Right lobe of liver (tissue), 4 donors: ENCODE measurements at regions not wholly inside any gene's neighbourhood (a gene's known extent, or its start where the extent isn't known, plus 50 kb on each side); places are given as distances from the start of the nearest gene placed in this dataset.

Source experiments
- POLR2A ChIP-seq: fragments of 450-650 bp; IDR thresholded peaks from one replicate; pipeline ENCODE4 v1.6.1; 2017; ENCODE audit warnings: antibody characterized with exemption, mild to moderate bottlenecking
- TF ChIP-seq, protein P1 (sequence below), 4 donors: fragments of 200-600 bp in 3 of 4; fragments of 450-650 bp in 1 of 4; IDR thresholded peaks; one replicate each; pipeline versions ENCODE4 v1.5.1 to v1.8.0; 2016 to 2022; ENCODE audit warnings: antibody characterized with exemption in 4 of 4, mild to moderate bottlenecking in 2 of 4
- donor health status: DM: no; HTN: no; CAD: no.
- donor health status: DM: no; HTN: no; CAD: no.
- donor health status: DM: no; HTN: yes; CAD: no.

DNA sequence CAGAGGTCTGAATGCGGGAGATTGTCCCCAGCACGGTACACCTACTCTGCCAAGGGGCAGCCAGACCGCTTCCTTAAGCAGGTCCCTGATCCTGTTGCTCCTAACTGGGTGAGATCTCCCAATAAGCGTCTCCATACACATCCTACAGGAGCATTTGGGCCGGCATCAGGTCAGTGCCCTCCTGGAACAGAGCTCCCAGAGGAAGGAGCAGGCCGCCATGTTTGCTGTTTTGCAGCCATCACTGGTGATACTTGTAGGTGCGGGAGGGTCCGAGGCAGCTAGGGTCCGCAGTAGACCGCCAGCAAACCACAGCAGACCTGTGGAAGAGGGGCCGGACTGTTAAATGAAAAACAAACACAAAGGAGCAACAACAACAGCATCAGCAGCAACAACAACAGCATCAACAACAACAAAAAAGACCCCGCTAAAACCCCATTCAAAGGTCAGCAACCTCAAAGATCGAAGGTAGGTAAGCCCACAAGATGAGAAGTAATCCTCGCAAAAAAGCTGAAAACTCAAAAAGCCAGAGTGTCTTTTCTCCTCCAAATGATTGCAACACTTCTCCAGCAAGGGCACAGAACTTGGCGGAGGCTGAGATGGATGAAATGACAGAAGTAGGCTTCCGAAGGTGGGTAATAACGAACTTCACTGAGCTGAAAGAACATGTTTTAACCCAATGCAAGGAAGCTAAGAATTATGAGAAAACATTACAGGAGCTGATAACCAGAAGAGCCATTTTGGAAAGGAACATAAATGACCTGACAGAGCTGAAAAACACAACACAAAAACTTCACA lies 79.0 kb upstream of the CDH7 start:
- TF ChIP-seq, protein P1, sequence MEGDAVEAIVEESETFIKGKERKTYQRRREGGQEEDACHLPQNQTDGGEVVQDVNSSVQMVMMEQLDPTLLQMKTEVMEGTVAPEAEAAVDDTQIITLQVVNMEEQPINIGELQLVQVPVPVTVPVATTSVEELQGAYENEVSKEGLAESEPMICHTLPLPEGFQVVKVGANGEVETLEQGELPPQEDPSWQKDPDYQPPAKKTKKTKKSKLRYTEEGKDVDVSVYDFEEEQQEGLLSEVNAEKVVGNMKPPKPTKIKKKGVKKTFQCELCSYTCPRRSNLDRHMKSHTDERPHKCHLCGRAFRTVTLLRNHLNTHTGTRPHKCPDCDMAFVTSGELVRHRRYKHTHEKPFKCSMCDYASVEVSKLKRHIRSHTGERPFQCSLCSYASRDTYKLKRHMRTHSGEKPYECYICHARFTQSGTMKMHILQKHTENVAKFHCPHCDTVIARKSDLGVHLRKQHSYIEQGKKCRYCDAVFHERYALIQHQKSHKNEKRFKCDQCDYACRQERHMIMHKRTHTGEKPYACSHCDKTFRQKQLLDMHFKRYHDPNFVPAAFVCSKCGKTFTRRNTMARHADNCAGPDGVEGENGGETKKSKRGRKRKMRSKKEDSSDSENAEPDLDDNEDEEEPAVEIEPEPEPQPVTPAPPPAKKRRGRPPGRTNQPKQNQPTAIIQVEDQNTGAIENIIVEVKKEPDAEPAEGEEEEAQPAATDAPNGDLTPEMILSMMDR (IDR thresholded peaks at IDR 0.05) = no peak
- no peak for TF ChIP-seq POLR2A
